A673 (cell line): ENCODE measurements at regions not wholly inside any gene's neighbourhood (a gene's known extent, or its start where the extent isn't known, plus 50 kb on each side); places are given as distances from the start of the nearest gene placed in this dataset.

Source experiments
- BruUV-seq: library from RNA; stranded (reverse); fragments of 400-500 nt; replicated peaks from 2 replicates; lab custom pipeline; 2021; lab: Mats Ljungman, UMichigan
- CTCF ChIA-PET: fragments of 300-600 bp; sonication (Branson Sonifier 250); formaldehyde crosslinking; loops from one replicate; lab custom pipeline; 2022; ENCODE audit warnings: antibody characterized with exemption; lab: Charles Lee
- POLR2A ChIA-PET: fragments of 300-600 bp; sonication (Branson Sonifier 250); formaldehyde crosslinking; loops from one replicate; lab custom pipeline; 2022; ENCODE audit warnings: antibody characterized with exemption; ENCODE audit not compliant: low non-redundant PET; lab: Charles Lee
- DNase-seq: peaks from one replicate; pipeline ENCODE4 v3.0.0-alpha.2; 2015; ENCODE audit warnings: low spot score
- H3K27ac ChIP-seq: fragments of 200-600 bp; sonication (generic); 2 replicates; pipeline ENCODE4 v1.5.1; 2016; ENCODE audit warnings: mixed run types, low read depth, mild to moderate bottlenecking, mixed read lengths, antibody characterized with exemption, low read length; ENCODE audit not compliant: poor library complexity, severe bottlenecking
- H3K27me3 ChIP-seq: fragments of 200-600 bp; sonication (generic); replicated peaks from 2 replicates; pipeline ENCODE4 v1.6.1; 2017; ENCODE audit warnings: mixed run types, low read depth, mild to moderate bottlenecking, mixed read lengths, antibody characterized with exemption, low read length; ENCODE audit not compliant: insufficient read depth, poor library complexity
- H3K36me3 ChIP-seq: fragments of 200-600 bp; sonication (generic); 2 replicates; pipeline ENCODE4 v1.6.1; 2016; ENCODE audit warnings: mixed run types, mild to moderate bottlenecking, mixed read lengths, antibody characterized with exemption, low read length; ENCODE audit not compliant: insufficient read depth, poor library complexity, severe bottlenecking
- H3K4me1 ChIP-seq: fragments of 200-600 bp; sonication (generic); 2 replicates; pipeline ENCODE4 v1.6.1; 2017; ENCODE audit warnings: mixed run types, mild to moderate bottlenecking, mixed read lengths, antibody characterized with exemption, low read length; ENCODE audit not compliant: insufficient read depth, poor library complexity, severe bottlenecking
- H3K4me3 ChIP-seq: fragments of 200-600 bp; sonication (generic); 2 replicates; pipeline ENCODE4 v1.5.1; 2016; ENCODE audit warnings: low read depth, mixed run types, mild to moderate bottlenecking, mixed read lengths, low read length; ENCODE audit not compliant: poor library complexity, severe bottlenecking
- H3K9me3 ChIP-seq: fragments of 200-600 bp; sonication (generic); 2 replicates; pipeline ENCODE4 v1.6.1; 2016; ENCODE audit warnings: mixed run types, low read depth, mild to moderate bottlenecking, mixed read lengths, antibody characterized with exemption, low read length; ENCODE audit not compliant: poor library complexity, severe bottlenecking
- EZH2 ChIP-seq: fragments of 200-600 bp; sonication (generic); IDR thresholded peaks from 2 replicates; pipeline ENCODE4 v1.6.1; 2017; ENCODE audit warnings: borderline replicate concordance, low read depth, mild to moderate bottlenecking, mixed read lengths, antibody characterized with exemption, low read length; ENCODE audit not compliant: poor library complexity, severe bottlenecking
- intact Hi-C: fragments of 100-400 bp; cut with micrococcal nuclease; formaldehyde crosslinking; loops from one replicate; pipeline ENCODE4 v1.10.0; 2022; ENCODE audit not compliant: unreplicated experiment
- TF ChIP-seq, protein P1 (sequence below): fragments of 300-800, 200-600 bp; sonication (generic); conservative IDR thresholded peaks from 2 replicates; pipeline ENCODE4 v1.5.1; 2017; ENCODE audit warnings: low read depth, mild to moderate bottlenecking, antibody characterized with exemption, low read length, moderate library complexity, mixed read lengths

- no peak for DNase-seq
- POLR2A ChIA-PET = no interaction called here
- TF ChIP-seq, protein P1, sequence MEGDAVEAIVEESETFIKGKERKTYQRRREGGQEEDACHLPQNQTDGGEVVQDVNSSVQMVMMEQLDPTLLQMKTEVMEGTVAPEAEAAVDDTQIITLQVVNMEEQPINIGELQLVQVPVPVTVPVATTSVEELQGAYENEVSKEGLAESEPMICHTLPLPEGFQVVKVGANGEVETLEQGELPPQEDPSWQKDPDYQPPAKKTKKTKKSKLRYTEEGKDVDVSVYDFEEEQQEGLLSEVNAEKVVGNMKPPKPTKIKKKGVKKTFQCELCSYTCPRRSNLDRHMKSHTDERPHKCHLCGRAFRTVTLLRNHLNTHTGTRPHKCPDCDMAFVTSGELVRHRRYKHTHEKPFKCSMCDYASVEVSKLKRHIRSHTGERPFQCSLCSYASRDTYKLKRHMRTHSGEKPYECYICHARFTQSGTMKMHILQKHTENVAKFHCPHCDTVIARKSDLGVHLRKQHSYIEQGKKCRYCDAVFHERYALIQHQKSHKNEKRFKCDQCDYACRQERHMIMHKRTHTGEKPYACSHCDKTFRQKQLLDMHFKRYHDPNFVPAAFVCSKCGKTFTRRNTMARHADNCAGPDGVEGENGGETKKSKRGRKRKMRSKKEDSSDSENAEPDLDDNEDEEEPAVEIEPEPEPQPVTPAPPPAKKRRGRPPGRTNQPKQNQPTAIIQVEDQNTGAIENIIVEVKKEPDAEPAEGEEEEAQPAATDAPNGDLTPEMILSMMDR = no peak
- no peak for TF ChIP-seq EZH2
Measured at GRCh38 chr9:115643948-115644727, 509.5 kb upstream of the PAPPA start.

GRCh38 chr9:115649991-115650472, 503.6 kb upstream of the PAPPA start:
- intact Hi-C loops = no loop called here
- ChIA-PET POLR2A (no interaction called here), CTCF (no interaction called here)
- H3K4me3 ChIP-seq = no peak overlapping the region
- no peaks in the 10 kb centered on the region for H3K27me3 ChIP-seq
- no peak overlapping the region for H3K27ac ChIP-seq
- DNase-seq = no peak
- no TSS peak for BruUV-seq
- TF ChIP-seq, protein P1 = no peak
- no peak for TF ChIP-seq EZH2
- H3K4me1 ChIP-seq = peaks cover 1% of the 10 kb centered on the region
- H3K36me3 ChIP-seq = no peaks in the 10 kb centered on the region
- H3K9me3 ChIP-seq = no peaks in the 10 kb centered on the region

More at GRCh38 chr9:115643948-115644727, 509.5 kb upstream of the PAPPA start:
- Histone ChIP-seq H3K27ac (no peak overlapping the region), H3K36me3 (no peaks in the 10 kb centered on the region), H3K27me3 (no peaks in the 10 kb centered on the region), H3K4me3 (no peak overlapping the region), H3K4me1 (no peaks in the 10 kb centered on the region), H3K9me3 (no peaks in the 10 kb centered on the region)
- intact Hi-C loops = no loop called here
- CTCF ChIA-PET = no interaction called here
- BruUV-seq = no TSS peak

GRCh38 chr9:115650768-115651167, 502.8 kb upstream of the PAPPA start:
- Histone ChIP-seq H3K4me1 (peaks cover 7% of the 10 kb centered on the region), H3K27me3 (no peaks in the 10 kb centered on the region), H3K4me3 (no peak overlapping the region), H3K36me3 (no peaks in the 10 kb centered on the region), H3K9me3 (no peaks in the 10 kb centered on the region), H3K27ac (no peak overlapping the region)
- no peak for DNase-seq
- no peak for TF ChIP-seq EZH2
- TF ChIP-seq, protein P1 = no peak
- ChIA-PET CTCF (no interaction called here), POLR2A (interaction anchor here (0.6 kb wide), 1 partner anchor 1591 kb away, joined by 3 read pairs; no protein-coding TSS in a partner anchor)
- no TSS peak for BruUV-seq
- intact Hi-C loops = no loop called here
